HG03039 (cell line): ENCODE measurements at regions not wholly inside any gene's neighbourhood (a gene's known extent, or its start where the extent isn't known, plus 50 kb on each side); places are given as distances from the start of the nearest gene placed in this dataset.

Experiments
- ATAC-seq: cut with Tn5 transposase; IDR thresholded peaks from one replicate; pipeline ENCODE4 v1.9.1; 2021; ENCODE audit warnings: mild to moderate bottlenecking, moderate library complexity; ENCODE audit not compliant: unreplicated experiment

DNA sequence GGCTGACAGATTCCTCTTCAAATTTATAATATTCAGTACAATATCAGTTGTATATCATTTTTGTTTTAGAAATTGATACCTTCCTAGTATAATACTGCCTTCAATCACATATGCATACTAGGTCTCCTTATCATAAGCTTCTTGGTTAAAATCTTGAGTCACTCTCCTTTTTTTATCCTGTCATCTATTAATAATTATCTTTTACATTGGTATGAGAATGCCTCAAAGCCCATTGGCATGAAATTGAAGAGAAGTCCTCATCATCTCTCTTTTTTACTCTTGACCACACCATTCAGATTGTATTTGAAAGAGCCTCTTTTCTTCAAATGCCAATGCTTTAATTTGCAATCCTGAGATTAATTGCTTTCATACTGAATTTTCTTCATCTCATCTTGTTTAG lies 810.3 kb downstream of the BRINP1 start:
- no peak for ATAC-seq

DNA sequence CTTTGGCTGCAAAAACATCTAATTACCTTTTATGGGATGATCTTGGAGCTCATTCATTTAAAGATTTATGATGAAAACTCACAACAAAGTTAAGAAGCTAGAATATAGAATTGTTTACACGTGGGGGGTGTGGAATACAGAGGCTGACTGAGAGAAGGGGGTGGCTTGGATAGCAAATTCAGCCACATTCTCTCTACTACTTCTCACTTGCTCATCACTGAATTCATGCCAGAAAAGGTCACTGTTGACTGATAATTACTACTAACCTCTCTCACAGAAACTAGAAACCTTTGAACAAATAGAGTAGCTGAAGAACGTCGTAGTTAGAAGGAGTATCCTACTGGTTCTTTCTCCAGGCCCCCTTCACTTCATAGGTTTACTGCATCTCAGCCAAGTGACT lies 808.2 kb downstream of the BRINP1 start:
- no peak for ATAC-seq

DNA sequence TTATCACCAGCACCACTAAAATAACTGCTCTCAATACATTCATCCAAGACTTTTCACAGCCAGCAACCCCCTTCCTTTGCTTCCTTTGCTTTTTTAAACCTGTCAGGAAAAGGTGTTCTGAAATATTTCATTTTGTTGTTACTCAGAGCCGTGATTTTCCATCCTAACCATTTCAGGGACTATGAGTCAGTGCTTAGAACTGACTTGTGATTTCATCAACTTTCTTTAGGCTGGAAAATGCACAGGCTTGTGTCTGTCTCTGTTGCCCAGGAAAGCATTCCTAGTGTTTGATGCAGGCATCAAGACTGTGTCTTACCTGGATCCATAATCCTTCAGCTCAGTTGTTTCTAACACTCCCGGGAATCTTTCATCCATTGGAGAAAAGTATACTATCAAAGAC lies 805.6 kb downstream of the BRINP1 start:
- no peak for ATAC-seq

DNA sequence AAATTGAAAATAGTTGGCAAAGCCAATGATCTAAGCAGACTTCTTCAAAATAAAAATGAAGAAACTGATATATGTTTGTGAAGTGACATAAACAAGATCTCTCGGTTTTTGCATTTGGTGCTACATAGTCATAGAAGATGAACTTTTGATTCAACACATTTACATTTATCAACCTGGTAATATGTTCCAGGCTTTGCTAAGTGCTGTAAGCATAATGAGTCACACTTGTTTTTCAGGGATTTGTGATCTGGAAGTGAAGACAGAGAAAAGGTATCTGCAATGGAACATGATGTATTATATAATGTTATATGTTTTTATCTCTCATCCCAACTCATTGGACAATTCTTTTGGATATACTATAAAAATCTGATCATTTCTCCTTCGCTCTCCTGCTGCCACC lies 801.4 kb downstream of the BRINP1 start:
- no peak for ATAC-seq

DNA sequence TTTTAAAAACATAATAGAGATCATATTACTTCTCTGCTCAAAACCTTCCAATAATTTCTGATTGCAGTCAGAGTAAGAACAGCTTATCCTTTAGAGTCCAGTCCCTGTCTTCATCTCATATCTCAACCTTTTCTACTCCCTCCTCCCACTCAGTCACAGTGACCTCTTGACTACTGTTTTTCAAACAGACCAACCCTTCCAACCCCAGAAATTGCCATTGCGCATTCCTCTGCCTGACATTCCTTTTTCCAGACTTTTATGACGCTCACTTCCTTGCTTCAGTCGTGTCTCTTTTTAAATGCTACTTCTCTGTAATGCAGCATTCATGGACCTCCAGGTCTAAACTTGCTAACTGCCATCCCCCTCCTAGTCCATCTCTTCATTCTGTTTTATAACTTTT lies 800.5 kb downstream of the BRINP1 start:
- no peak for ATAC-seq

DNA sequence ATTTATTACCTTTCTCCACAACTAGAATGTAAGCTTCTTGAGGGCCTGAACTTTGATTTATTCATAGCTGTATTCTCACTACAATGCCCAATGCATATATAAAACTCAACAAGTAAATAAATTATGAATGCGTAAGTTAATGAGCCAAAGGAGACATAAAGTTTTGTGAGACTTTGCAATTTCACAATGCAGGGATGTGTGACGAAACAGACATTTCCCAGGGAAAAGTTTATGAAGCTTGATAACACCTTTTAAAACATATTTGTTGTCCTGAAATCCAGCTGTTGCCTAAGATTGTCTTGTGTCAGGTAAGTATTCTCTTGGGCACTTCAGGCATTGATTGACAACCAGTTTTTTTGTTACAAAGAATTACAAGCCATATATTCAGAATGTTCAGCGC lies 800.1 kb downstream of the BRINP1 start:
- no peak for ATAC-seq

DNA sequence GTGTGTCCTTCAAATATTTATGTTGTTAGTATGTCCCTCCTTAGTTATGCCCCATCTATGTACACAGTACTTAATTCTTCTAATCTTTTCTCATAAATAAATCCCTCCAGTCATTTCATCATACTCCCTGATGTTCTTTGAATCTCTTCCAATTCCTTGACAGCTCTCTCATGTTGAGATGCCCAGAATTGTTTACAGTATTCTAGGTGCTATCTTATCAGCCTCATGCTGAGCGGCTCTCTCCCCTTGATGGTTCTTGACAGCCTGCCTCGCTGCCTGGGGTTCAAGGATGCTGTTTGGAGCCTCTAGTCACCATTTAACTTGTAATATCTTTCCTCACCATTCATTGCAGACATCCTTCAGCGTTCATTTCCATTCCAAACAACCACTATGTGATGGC lies 799.2 kb downstream of the BRINP1 start:
- no peak for ATAC-seq

DNA sequence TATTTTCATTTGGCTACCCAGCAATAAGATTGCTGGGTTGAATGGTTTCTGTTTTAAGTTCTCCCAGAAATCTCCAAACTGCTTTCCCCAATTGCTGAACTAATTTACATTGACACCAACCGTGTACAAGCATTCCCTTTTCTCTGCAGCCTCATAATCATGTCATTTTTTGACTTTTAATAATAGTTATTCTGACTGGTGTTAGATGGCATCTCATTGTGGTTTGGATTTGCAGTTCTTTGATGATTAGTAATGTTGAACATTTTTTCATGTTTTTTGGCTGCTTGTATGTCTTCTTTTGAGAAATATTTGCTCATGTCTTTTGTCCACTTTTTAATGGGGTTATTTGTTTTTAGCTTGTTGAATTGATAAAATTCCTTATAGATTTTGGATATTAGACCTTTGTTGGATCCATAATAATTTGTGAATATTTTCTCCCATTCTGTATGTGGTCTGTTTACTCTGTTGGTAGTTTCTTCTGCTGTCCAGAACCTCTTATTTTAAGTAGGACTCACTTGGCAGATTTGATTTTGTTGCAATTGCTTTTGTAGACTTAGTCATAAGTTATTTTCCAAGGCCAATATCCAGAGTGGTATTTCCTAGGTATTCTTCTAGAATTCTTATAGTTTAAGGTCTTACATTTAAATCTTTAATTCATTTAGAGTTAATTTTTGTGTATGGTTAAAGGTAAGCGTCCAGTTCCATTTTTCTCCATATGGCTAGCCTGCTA lies 793.7 kb downstream of the BRINP1 start:
- no peak for ATAC-seq

DNA sequence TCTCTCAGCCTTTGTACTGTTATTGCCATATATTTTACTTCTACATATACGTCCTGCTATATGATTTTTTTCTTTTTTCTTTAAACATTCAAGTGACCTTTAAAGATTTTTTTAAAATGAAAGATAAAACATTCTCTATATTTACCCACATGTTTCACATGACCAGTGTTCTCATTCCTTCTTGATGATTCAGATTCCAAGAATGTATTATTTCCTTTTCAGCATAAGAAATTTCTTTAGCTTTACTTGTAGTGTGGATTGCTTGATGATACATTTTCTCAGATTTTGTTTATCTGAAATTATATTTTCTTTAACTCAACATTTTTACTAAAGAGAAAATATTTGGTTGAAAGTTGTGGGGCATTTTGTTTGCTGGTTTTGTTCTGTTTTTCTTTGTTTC lies 792.1 kb downstream of the BRINP1 start:
- ATAC-seq = no peak

DNA sequence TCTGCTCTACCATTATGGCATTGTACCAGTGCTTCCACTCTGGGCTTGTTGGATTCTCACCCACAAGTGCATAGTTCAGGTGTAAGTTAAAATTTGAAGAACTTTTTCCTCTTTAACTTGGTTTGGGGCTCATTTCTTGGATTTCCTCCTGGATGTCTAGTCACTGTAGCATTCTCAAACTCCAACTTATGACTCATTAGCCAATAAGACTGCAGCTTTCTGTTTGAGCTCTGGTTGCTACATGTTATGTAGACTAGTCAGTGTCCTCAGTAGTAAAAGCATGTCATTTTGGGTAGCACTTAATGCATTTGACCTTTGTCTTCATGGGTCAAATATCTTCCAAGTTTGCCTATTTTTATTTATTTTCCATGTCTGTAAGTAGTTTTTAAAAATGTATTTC lies 790.8 kb downstream of the BRINP1 start:
- no peak for ATAC-seq

DNA sequence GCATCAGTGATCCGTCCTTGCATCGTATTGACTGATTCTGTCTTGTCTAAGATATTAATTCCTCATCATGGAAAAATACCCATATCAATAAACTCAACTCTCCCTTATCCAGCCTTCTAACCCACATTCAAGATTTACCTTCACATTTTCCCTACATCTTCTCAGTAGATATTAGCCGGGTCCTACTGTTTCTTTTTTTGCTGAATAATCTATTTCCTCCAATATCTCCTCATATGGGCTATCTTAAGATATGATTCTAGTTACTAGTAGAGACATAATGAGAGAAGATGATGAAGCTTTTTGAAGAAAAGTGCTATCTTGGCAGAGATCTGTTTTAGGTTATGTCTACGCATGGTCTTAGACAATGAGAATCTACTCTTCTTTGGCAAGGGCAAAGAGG lies 785.8 kb downstream of the BRINP1 start:
- ATAC-seq = no peak

DNA sequence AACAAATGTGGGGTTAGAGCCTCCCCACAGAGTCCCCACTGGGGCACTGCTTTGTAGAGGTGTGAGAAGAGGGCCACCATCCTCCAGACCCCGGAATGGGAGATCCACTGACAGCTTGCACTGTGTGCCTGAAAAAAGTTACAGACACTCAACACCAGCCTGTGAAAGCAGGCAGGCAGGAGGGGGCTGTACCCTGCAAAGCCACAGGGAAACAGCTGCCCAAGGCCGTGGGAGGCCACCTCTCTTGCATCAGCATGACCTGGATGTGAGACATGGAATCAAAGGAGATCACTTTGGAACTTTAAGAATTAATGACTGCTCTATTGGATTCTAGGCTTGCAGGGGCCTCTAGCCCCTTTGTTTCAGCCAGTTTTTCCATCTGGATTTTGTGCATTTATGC lies 782.3 kb downstream of the BRINP1 start:
- no peak for ATAC-seq

DNA sequence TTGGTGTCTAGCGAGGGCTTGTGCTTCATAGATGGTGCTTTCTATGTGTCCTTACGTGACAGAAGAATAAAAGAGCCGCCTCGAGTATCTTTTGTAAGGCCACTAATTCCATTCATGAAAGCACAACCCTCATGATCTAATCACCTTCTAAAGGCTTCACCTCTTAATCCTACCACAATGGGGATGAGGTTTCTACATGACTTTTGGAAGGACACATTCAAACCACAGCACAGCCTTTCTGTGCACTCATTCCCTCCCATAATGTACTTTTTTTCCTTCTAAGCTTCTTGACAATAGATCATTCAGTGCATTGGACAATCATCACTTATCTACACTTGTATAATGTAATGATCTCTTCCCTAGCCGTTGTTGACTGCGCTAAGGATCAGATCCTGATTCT lies 774.8 kb downstream of the BRINP1 start:
- no peak for ATAC-seq

DNA sequence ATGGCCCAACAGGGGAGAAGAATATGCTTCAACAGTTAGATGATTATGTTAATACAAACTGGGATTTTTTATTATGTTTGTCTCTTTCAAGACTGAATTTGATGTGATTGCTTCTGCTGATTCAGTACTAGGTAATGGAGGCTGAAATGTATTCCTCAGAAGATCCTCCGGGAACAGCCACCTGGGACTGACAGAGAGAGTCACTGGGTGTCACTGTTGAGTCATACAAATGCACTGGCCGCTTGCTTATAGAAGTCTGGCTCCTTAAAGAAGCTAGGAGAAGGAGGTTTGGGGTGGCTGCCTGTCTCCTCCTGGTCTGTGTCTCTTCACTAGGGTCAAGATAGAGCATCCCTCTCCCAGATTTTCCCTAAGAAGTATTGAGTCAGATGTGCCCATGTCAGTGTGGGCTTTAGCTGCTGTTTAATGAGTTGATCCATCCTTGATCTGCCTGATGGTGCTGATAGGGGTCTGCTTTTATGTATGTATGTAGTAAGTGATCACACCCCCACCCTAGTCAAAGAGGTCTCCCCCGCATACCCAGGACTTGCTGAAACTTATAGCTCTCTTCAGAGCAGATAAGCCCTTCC lies 773.4 kb downstream of the BRINP1 start:
- no peak for ATAC-seq

DNA sequence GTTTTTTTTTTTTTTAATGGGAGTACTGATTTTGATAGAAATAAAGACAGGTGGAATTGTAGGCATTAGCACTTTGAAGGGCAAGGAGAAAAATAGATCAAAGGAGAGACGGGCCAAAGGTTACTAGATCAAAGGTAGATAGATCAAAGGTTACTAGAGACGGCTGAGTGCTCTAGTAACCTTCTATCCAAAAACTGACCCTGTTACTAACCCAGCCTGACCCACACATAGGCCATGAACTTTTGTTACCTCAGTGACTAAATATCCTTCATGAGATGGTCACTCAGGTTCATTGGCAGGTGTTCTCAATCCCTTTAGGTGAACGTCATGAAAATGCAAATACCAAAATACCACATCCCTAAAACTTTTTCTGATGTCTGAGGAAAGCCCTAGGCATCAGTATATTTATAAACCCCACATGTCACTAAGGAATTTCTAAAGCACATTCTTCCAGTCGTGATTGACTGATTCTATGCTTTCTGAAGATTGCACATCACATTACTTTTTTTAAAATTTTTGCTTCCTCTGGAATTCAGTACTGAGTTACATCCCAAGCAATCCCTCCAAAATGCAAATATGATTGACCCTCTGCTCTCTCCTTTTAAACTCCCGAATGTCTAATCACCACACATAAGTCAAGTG lies 772.7 kb downstream of the BRINP1 start:
- no peak for ATAC-seq

DNA sequence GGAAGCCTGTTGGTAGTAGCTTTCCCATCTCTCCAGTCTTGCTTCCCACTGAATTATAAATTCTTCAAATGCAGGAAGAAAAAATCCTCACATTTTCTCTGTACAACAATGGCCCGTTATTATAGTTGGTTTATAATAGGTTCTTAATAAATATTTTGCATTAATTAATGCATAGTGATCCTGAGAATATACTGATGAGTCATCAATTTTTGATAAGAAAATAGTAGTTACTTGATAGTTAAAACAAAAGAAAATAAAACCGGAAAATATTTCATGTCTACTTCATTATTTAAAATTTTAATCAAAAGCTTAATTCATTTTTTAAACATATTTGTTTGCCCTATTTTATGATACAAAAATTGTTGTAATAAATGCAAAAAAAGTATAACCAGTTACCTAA lies 762.6 kb downstream of the BRINP1 start:
- ATAC-seq = no peak

DNA sequence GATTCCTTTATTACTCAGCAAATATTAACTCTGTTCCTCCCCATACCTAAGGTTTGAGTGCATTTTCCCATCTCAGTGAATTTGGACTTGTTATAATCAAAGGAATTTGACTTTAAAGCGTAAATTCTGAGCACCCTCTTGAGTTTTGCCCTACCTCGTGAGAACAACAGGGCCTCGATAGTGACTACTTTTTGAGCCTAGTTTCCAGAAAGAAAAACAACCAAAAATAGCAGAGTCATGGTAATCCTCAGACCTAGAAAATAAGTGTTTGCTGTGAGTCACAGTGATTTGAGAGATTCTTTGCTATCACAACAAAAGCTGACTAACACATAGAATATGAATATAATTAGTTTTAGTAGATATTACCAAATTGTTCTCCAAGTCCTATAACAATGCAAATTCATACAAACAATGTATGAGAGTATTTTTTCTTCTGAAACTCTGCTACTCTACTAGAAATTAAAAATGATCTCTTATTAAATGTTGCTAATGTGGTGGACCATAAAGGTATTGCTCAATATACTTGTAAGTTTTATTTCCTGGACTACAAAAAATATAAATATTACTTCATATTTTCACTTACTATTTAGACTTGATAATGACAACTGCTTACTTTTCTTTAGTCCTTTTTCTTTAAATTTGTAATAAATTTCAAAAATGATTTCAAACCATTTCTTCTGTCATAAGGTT lies 759.7 kb downstream of the BRINP1 start:
- no peak for ATAC-seq

DNA sequence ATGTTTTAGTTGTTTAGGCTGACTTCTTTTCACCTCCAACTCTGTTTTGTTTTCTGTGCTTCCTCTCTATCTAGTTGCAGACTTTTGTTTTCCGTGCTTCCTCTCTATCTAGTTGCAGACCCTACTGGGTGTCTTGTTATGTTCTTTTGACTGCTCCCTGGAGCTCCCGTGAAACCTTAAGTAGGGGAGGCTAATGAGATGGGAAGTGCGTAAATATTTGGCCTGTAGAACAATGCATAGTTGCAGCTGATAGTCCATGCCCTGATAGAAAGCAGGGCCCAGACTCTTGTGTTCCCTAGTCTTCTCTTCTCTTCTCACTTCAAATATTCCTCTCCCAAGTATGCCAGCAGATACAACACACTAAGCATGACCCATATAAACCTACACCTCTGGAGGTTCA lies 757.0 kb downstream of the BRINP1 start:
- ATAC-seq = no peak

DNA sequence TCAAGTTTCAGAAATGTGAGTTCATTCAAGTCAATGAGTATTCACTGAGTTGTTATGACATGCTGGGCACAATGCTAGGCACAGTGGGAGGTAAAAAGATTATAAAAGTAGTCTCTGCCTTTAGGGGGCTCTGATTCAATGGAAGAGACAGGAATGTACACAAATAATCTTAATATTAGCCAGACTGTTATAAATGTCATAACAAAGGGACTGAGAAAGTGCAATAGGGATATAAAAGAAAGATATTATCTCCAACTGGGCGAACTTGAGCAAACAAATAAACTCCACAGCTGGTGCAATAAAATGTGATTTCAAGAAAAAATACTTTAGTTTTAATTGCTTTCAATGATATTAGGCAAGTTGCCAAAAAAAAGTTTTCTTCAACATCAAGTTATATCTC lies 755.2 kb downstream of the BRINP1 start:
- no peak for ATAC-seq

DNA sequence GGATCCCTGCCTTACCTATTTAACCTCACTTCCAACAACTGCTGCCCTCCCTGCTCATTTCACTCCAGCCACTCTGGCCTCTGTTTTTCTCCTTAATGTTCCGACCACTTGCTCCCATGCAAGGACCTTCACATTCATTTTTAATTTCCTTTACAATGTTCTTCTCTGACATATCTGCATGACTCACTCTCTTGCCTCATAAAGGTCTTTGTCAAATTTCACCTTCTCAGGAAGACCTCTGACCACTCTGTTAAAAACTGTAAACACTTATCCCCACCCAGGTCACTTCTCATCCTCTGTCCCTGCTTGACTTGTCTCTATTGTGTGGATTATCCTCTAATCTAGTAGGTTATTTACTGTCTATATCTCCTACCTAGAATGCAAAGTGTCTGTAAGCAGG lies 751.2 kb downstream of the BRINP1 start:
- no peak for ATAC-seq

DNA sequence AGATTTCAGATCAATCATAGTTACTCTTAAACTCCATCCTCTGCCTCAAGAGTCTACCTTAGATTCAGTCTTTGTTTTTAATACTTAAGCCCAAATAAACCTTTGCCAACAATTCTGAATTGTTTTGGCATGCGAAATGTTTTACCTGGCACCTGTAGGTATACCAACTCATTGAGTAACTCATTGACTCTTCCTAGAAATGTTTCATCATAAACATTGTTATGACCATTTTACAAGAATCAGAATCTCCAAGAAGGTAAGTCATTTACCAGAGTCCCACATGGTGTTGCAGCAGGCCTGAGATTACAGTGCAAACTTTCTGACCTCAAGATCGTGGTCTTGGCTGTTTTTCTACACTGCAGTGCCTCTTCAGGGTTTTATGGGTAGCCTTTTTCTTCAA lies 750.4 kb downstream of the BRINP1 start:
- ATAC-seq = no peak

DNA sequence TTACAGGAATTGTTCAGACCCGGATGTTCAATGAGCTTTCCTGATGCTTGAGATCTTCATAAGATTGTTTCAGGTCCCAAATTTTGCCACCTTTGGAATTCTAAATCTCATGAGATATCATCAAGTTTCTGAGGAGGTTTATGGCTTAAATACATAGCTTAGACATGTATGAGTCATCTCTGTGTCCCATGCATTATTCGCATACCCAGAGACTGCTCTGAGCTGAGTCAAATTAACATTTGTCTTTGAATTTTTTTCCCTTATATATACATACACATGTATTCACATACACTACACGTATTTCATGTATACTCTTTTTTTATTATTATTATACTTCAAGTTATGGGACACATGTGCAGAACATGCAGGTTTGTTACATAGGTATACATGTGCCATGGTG lies 744.6 kb downstream of the BRINP1 start:
- ATAC-seq = no peak
